SJCRH30 (cell line): ENCODE measurements at regions not wholly inside any gene's neighbourhood (a gene's known extent, or its start where the extent isn't known, plus 50 kb on each side); places are given as distances from the start of the nearest gene placed in this dataset.

Experiments used
- DNase-seq, 2 experiments: peaks; one replicate each; pipeline ENCODE4 v3.0.0-alpha.2; 2015 to 2020
- H3K27ac ChIP-seq: fragments of 250-450 bp; sonication (Bioruptor Pico); 2 replicates; pipeline ENCODE4 v1.5.1; 2020; ENCODE audit warnings: mild to moderate bottlenecking, moderate library complexity
- H3K27me3 ChIP-seq: fragments of 250-450 bp; sonication (Bioruptor Pico); 2 replicates; pipeline ENCODE4 v1.5.1; 2020; ENCODE audit warnings: mild to moderate bottlenecking, moderate library complexity
- H3K36me3 ChIP-seq: fragments of 250-450 bp; sonication (Bioruptor Pico); 2 replicates; pipeline ENCODE4 v1.5.1; 2020; ENCODE audit warnings: mild to moderate bottlenecking, moderate library complexity
- H3K4me1 ChIP-seq: fragments of 250-450 bp; sonication (Bioruptor Pico); 2 replicates; pipeline ENCODE4 v1.5.1; 2020; ENCODE audit warnings: mild to moderate bottlenecking, moderate library complexity
- H3K4me3 ChIP-seq: fragments of 250-450 bp; sonication (Bioruptor Pico); 2 replicates; pipeline ENCODE4 v1.5.1; 2020; ENCODE audit warnings: mild to moderate bottlenecking, moderate library complexity
- H3K9me3 ChIP-seq: fragments of 250-450 bp; sonication (Bioruptor Pico); replicated peaks from 2 replicates; pipeline ENCODE4 v1.5.1; 2020; ENCODE audit warnings: mild to moderate bottlenecking, moderate library complexity

DNA sequence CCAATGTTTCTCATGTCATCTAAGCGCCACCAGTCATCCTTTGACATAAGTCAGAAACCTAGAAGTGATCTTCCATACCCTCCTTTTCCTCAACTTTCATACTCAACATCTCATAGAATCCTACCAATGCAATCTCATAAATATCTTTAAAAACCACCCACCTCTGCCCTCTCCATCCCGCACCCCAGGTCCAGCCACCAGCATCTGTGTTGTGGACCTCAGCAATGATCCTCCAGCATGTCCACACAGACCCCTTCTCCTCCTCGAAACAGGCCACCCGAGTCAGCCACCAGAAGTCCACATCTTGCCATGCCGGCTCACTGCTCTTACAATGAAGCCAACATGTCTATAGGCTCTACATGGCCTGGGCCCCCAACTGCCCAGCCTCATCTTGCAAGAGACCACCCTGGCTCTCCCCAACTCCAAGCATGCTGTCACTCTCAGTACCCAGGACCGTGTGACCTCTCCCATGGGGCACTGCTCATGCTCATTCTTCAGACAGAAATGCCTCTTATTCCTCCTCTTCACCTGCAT lies 636.7 kb upstream of the ID2 start:
- Histone ChIP-seq H3K4me1 (no peaks in the 10 kb centered on the region), H3K27me3 (no peaks in the 10 kb centered on the region; the same call in 1 of the 2 replicates), H3K4me3 (no peak overlapping the region), H3K9me3 (no peaks in the 10 kb centered on the region), H3K27ac (no peak overlapping the region), H3K36me3 (no peaks in the 10 kb centered on the region)
- DNase-seq: no peak

DNA sequence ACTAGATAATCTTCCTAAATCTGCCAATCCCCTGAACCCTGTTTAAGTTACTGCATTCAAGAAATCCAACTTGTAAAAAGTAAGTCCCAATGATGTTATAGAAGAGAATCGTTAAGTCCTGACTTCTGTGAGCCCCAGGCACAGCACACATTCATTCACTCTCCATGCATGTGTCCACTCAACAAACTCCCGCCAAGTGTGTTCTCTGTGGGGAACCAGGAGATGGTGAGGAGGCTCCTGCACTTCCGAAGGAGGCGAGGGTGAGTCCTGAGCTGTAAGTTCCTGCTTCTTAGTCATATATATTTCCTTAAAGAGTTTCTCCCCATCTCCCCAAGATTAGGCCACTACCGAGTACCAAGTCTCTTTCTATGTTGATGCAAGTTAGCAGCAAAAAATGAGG lies 635.0 kb upstream of the ID2 start:
- Histone ChIP-seq H3K4me1 (no peaks in the 10 kb centered on the region), H3K4me3 (no peak overlapping the region), H3K36me3 (no peaks in the 10 kb centered on the region), H3K9me3 (no peaks in the 10 kb centered on the region), H3K27ac (no peak overlapping the region), H3K27me3 (no peaks in the 10 kb centered on the region; the same call in 1 of the 2 replicates)
- DNase-seq: no peak

DNA sequence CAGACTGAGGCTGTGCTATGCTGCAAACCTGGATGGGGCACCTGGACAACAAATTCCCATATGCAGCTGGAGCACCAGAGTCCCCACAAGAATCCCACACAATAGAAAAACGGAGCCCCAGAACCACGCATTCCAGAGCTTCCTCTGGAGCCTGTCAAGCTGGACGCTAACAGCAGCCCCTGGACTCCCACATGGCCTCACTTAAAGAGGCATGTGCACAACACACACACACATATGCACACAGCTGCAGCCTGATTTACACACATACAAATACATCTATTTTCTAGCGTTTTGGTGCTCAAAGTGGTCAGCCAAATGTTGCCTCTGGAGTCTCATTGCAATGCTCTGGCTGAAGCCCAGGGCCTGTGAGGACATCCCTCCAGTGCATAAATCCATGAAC lies 632.7 kb upstream of the ID2 start:
- Histone ChIP-seq H3K36me3 (no peaks in the 10 kb centered on the region), H3K4me1 (no peaks in the 10 kb centered on the region), H3K9me3 (no peaks in the 10 kb centered on the region), H3K4me3 (no peak overlapping the region), H3K27me3 (no peaks in the 10 kb centered on the region; the same call in 1 of the 2 replicates), H3K27ac (no peak overlapping the region)
- DNase-seq: no peak

DNA sequence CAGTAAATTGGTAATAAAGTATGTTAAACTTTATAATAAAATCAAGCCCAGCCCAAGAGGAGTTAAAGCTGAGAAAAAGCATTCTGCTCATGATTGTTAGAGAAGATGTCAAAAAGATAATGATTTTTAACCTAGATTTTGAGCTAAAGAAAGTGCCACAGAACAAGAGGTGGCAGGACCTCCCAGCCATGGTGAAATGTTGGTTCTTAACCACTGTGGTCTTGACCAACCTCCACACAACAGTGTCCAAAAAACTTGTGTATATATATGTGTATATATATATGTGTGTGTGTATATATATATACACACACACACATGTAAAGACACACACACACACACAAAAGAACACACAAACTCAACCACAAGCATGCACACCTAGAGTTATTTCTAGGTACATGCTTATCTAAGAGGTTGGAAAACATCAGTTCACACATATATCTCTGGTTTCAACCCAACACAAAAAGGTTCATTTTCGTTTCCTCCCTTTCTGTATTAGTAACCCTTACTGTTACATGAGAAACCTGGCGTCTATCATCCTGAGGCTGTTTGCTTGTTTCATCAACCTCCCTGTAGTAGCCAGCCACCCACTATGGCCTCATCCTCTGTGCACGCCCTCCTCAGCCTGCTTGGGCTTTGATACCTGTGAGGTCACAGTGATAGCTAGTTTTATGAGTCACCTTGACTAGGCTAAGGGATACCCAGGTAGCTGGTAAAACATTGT lies 631.8 kb upstream of the ID2 start:
- Histone ChIP-seq H3K4me1 (no peaks in the 10 kb centered on the region), H3K9me3 (no peaks in the 10 kb centered on the region), H3K36me3 (no peaks in the 10 kb centered on the region), H3K27me3 (no peaks in the 10 kb centered on the region; the same call in 1 of the 2 replicates), H3K27ac (no peak overlapping the region), H3K4me3 (no peak overlapping the region)
- DNase-seq: no peak

DNA sequence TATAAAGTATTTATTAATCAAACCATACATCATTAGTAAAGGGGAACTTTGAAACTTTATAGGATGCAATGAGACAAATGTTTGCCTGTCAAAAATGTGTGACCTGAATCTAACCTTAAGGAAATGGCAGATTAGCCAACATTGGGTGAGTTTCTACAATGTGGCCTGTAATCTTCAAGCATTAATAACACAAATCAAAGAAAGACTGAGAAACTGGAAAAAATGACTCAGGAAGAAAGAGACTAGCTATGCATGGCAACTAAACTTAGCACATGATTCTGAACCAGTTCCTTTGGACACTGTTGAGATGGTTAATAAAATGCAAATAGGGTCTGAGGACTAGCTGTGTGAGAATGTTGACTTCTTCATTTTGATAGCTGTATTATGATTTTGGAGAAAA lies 628.6 kb upstream of the ID2 start:
- no peak overlapping the region for H3K4me3 ChIP-seq
- H3K27ac ChIP-seq: no peak overlapping the region
- no peaks in the 10 kb centered on the region for H3K36me3 ChIP-seq
- H3K9me3 ChIP-seq: no peaks in the 10 kb centered on the region
- H3K27me3 ChIP-seq: no peaks in the 10 kb centered on the region
- no peaks in the 10 kb centered on the region for H3K4me1 ChIP-seq
- no peak for DNase-seq

DNA sequence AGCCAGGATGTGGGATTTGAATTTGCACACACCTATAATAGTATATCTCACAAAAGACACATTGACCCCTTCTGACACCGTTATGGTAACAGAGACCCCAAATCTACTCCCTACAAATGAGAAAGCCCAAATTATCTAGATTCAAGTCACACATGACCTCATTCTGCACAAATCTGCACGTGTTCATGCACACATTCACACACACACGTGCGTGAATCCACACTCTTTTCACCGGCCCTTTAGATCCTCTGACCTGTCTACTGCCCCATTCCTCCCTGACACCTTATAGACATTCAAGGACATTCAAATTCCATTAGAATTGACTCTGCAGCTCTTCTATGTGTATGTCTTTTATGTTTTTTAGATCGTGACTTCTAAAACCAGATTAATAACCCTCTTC lies 627.8 kb upstream of the ID2 start:
- Histone ChIP-seq H3K4me1 (no peaks in the 10 kb centered on the region), H3K27ac (no peak overlapping the region), H3K9me3 (no peaks in the 10 kb centered on the region), H3K27me3 (no peaks in the 10 kb centered on the region), H3K36me3 (no peaks in the 10 kb centered on the region), H3K4me3 (no peak overlapping the region)
- DNase-seq: no peak

DNA sequence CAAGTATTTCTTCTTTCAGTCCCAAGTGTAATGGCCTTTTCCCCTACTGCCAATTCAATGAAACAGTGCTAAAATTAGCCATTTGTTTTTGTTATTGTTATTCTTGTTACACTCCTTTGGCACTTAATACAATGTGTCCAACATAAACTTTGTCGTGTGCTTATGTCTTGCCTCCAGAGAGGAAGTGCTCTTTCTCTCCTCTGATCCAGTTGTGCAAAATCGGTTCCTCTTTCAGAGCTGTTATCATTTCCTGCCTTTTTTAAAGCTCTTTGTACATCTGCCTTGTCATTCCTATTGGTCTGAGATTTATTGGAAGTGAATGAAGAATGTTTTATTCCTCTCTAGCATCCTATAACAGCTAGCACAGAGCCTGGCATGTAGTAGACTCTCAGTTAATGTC lies 623.2 kb upstream of the ID2 start:
- Histone ChIP-seq H3K27me3 (no peaks in the 10 kb centered on the region), H3K4me1 (no peaks in the 10 kb centered on the region), H3K4me3 (no peak overlapping the region), H3K9me3 (no peaks in the 10 kb centered on the region), H3K36me3 (no peaks in the 10 kb centered on the region), H3K27ac (no peak overlapping the region)
- DNase-seq: no peak

DNA sequence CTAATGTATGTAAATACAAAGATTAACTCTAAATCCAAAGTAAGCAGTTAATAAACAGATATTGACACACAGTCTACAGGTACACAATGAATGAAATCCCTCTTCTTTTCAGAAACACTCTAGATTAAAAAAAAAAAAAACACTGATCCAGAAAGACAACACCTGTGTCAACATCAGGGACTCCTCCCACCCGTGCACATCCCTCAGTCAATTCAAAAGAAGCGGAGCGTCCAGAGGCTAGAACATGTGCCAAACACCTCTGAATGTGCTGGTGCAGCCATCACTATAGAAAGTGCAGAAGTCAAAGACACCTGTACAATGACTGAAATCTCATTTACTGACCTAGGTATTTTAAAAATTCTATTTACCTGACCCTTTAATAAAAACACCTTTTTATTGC lies 622.6 kb upstream of the ID2 start:
- H3K36me3 ChIP-seq: no peaks in the 10 kb centered on the region
- no peak for DNase-seq
- no peak overlapping the region for H3K27ac ChIP-seq
- no peaks in the 10 kb centered on the region for H3K4me1 ChIP-seq
- no peak overlapping the region for H3K4me3 ChIP-seq
- H3K9me3 ChIP-seq: no peaks in the 10 kb centered on the region
- H3K27me3 ChIP-seq: no peaks in the 10 kb centered on the region

DNA sequence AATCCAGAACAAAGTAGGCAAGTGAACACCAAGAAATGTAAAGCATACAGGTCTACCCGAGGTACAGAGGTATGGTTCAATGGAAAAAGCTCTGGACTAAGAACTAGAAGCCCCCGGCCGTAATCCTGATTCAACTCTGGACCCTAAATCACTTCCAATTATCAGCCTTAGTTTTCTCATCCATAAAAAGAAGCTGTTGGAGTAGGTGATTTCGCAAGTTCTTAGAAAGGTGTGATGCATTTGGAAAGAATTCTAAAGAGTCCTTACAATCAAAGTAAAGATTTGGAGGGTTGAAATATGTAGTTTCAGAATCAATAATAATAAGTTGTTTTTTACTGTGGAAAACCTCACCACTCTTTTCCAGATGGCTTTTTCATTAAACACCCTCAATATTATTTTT lies 622.1 kb upstream of the ID2 start:
- no peaks in the 10 kb centered on the region for H3K36me3 ChIP-seq
- no peaks in the 10 kb centered on the region for H3K4me1 ChIP-seq
- DNase-seq: no peak
- no peaks in the 10 kb centered on the region for H3K9me3 ChIP-seq
- H3K27ac ChIP-seq: no peak overlapping the region
- H3K27me3 ChIP-seq: no peaks in the 10 kb centered on the region
- H3K4me3 ChIP-seq: no peak overlapping the region

DNA sequence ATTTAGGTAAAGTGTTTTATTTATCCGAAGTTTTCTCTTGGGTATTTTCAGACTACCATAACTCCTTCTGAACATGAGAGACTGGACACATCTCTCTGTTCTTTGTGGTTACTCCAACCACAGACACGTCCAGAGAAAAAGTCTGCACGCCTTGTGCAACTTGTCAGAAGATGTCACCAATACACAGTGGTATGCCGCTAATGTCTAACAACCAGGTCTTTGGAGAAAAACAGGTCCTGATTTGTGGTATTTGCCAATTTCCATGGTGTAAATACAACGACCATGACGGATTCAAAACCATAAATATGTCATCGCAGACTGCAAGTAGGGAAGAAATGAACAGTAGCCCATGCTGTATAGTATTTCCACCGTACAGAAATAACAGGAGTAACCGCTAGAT lies 620.6 kb upstream of the ID2 start:
- no peaks in the 10 kb centered on the region for H3K27me3 ChIP-seq
- DNase-seq: peak in 1 of 2 experiments; percentile 34
- H3K4me1 ChIP-seq: no peaks in the 10 kb centered on the region
- H3K27ac ChIP-seq: no peak overlapping the region
- no peaks in the 10 kb centered on the region for H3K36me3 ChIP-seq
- no peak overlapping the region for H3K4me3 ChIP-seq
- H3K9me3 ChIP-seq: no peaks in the 10 kb centered on the region

DNA sequence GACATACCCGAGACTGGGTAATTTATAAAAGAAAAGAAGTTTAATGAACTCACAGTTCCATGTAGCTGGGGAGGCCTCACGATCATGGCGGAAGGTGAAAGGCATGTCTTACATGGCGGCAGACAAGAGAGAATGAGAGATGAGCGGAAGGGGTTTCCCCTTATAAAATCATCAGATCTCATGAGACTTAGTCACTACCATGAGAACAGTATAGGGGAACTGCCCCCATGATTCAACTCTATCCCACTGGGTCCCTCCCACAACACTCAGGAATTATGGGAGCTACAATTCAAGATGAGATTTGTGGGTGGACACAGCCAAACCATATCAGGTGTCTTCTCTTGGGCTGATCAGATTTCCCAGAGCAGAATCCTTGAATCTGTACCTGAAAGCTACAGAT lies 617.3 kb upstream of the ID2 start:
- Histone ChIP-seq H3K27me3 (no peaks in the 10 kb centered on the region), H3K9me3 (no peaks in the 10 kb centered on the region), H3K36me3 (no peaks in the 10 kb centered on the region), H3K4me1 (no peaks in the 10 kb centered on the region), H3K4me3 (no peak overlapping the region), H3K27ac (no peak overlapping the region)
- no peak for DNase-seq

DNA sequence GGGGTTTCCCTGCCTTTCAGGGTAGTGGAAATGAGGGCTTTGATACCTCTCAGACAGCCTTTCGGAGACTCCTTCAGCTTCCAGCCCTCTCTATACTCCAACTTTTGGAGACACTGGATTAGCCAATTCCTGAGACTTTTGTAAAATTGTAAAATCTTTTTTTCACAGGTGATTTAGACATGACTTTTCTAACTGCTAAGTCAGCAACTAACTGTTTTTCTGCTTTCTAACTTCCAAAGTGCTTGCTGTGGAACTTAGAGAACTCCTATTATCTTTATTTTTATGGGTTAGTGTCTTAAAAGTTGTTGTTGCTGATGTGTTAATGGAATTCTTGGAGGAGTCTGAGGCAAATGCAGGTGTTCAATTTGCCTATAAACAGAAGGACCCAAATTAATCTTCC lies 616.7 kb upstream of the ID2 start:
- H3K27ac ChIP-seq: no peak overlapping the region
- no peaks in the 10 kb centered on the region for H3K36me3 ChIP-seq
- DNase-seq: no peak

DNA sequence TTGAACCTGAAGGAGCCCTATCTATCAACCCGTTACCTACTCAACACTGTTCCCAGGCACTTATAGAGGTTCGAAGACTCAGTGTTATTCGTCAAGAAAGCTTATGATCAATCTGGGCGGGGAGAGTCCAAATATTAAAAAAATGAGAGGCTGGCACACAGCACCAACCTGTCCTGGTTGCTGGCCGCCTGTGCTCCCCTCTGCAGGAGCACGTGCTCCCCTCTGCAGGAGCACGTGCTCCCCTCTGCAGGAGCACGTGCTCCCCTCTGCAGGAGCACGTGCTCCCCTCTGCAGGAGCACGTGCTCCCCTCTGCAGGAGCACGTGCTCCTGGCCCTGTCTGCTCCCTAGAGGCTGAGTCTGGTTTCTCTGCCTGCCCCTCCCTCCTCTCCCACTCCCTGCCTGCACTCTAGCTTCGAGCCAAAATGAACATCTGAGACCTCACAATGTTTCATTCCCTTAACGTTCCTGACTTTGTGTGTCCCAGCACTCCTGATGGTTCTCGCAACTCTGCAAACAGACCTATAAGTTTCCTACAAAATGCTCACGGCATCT lies 614.0 kb upstream of the ID2 start:
- H3K4me1 ChIP-seq: no peaks in the 10 kb centered on the region
- DNase-seq: no peak
- no peak overlapping the region for H3K27ac ChIP-seq
- H3K36me3 ChIP-seq: no peaks in the 10 kb centered on the region
- H3K4me3 ChIP-seq: no peak overlapping the region
- H3K9me3 ChIP-seq: no peaks in the 10 kb centered on the region
- H3K27me3 ChIP-seq: no peaks in the 10 kb centered on the region

More for the DNA sequence above, 616.7 kb upstream of the ID2 start:
- H3K4me3 ChIP-seq: no peak overlapping the region
- no peaks in the 10 kb centered on the region for H3K4me1 ChIP-seq
- H3K9me3 ChIP-seq: no peaks in the 10 kb centered on the region
- H3K27me3 ChIP-seq: no peaks in the 10 kb centered on the region

DNA sequence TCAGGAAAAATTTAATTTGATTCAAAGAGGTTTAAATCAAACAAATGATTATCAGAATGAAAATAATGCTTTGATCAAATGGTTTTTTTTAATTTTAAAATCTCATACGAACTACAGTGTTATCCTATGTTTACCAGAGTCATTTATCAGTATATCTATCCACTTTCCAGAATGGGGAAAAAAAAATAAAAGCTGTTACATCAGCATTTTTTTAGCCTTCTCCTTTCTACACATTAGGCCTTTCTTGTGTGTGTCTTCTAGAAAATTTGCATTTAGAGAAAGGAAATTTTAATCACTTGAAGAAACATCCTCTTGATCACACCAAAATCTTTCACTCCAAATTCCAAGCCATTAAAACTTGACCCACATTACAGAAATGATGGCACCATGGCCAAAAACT lies 608.9 kb upstream of the ID2 start:
- no peaks in the 10 kb centered on the region for H3K4me1 ChIP-seq
- DNase-seq: no peak
- no peaks in the 10 kb centered on the region for H3K36me3 ChIP-seq
- H3K4me3 ChIP-seq: no peak overlapping the region
- no peaks in the 10 kb centered on the region; the same call in 1 of the 2 replicates for H3K9me3 ChIP-seq
- H3K27ac ChIP-seq: no peak overlapping the region
- H3K27me3 ChIP-seq: peaks cover 7% of the 10 kb centered on the region; the same call in 1 of the 2 replicates

DNA sequence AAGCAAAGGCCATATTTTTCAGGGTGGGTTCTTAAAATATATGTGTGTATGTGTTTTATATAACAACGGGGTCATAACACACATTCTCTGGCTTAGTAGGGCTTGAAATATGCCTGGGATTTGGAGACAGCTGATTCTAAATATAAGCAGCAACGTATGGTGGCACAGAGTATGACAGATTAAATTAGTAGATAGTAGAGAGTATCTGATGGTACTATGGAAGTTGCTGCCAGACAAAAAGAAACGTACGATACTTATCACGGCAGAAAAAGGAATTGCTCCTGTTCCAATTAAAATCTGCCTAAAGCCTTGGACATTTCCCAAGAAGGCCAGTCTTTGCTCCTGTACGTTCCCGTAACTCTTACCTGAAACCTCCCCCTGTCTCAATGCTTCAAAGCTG lies 607.9 kb upstream of the ID2 start:
- H3K4me1 ChIP-seq: no peaks in the 10 kb centered on the region
- peaks cover 11% of the 10 kb centered on the region; the same call in 1 of the 2 replicates for H3K27me3 ChIP-seq
- H3K27ac ChIP-seq: no peak overlapping the region
- H3K4me3 ChIP-seq: no peak overlapping the region
- no peaks in the 10 kb centered on the region; the same call in 1 of the 2 replicates for H3K9me3 ChIP-seq
- no peaks in the 10 kb centered on the region for H3K36me3 ChIP-seq
- DNase-seq: no peak
